ENCODE measurements at regions not wholly inside any gene's neighbourhood (a gene's known extent, or its start where the extent isn't known, plus 50 kb on each side); places are given as distances from the start of the nearest gene placed in this dataset.

- H3K4me3 ChIP-seq (ENCODE audit: low read depth, low read length): no peak overlapping the region
- ChIA-PET CTCF (no interaction called here), POLR2A (no interaction called here)
- DNase-seq (ENCODE audit: low read depth, low spot score): no peak
- no peak for TF ChIP-seq CTCF (IDR thresholded peaks at IDR 0.05; ENCODE audit: insufficient read depth, low read length, missing control alignments)
Observed at GRCh38 chr17:12507026-12507595, 158.6 kb upstream of the MYOCD start.

GRCh38 chr17:12509801-12510200 lies 155.9 kb upstream of the MYOCD start:
- POLR2A ChIA-PET: no interaction called here
- no peak for TF ChIP-seq CTCF (IDR thresholded peaks at IDR 0.05; ENCODE audit: insufficient read depth, low read length, missing control alignments)
- CTCF ChIA-PET: interaction anchor here (1.1 to 4.8 kb wide), 2 partner anchors 37 to 253 kb away, joined by 5 to 26 read pairs; no protein-coding TSS in a partner anchor
- H3K4me3 ChIP-seq (ENCODE audit: low read depth, low read length): no peak overlapping the region
- no peak for DNase-seq (ENCODE audit: low read depth, low spot score)

- no peak for TF ChIP-seq CTCF (IDR thresholded peaks at IDR 0.05; ENCODE audit: insufficient read depth, low read length, missing control alignments)
- no peak overlapping the region for H3K4me3 ChIP-seq (ENCODE audit: low read depth, low read length)
- CTCF ChIA-PET: interaction anchor here (0.6 to 4.8 kb wide), 5 partner anchors 14 to 253 kb away, joined by 3 to 26 read pairs (median 5); no protein-coding TSS in a partner anchor
- DNase-seq (ENCODE audit: low read depth, low spot score): no peak
- POLR2A ChIA-PET: interaction anchor here (1.2 kb wide), 1 partner anchor 39 kb away, joined by 6 read pairs; no protein-coding TSS in a partner anchor
Observed at GRCh38 chr17:12510535-12510934, 155.2 kb upstream of the MYOCD start.

- CTCF ChIA-PET: interaction anchor here (1.2 kb wide), 1 partner anchor 8 kb away, joined by 5 read pairs; no protein-coding TSS in a partner anchor
- TF ChIP-seq CTCF (IDR thresholded peaks at IDR 0.05; ENCODE audit: insufficient read depth, low read length, missing control alignments): no peak
- POLR2A ChIA-PET: no interaction called here
- DNase-seq (ENCODE audit: low read depth, low spot score): no peak
- no peak overlapping the region for H3K4me3 ChIP-seq (ENCODE audit: low read depth, low read length)
Observed at GRCh38 chr17:12512694-12513355, 152.9 kb upstream of the MYOCD start.

GRCh38 chr17:12514596-12514995 lies 151.1 kb upstream of the MYOCD start:
- no peak for TF ChIP-seq CTCF (IDR thresholded peaks at IDR 0.05; ENCODE audit: insufficient read depth, low read length, missing control alignments)
- no peak for DNase-seq (ENCODE audit: low read depth, low spot score)
- ChIA-PET POLR2A (no interaction called here), CTCF (interaction anchor here (1.6 kb wide), 1 partner anchor 31 kb away, joined by 9 read pairs; no protein-coding TSS in a partner anchor)
- no peak overlapping the region for H3K4me3 ChIP-seq (ENCODE audit: low read depth, low read length)

- CTCF ChIA-PET: interaction anchor here (0.8 to 2.1 kb wide), 3 partner anchors 26 to 263 kb away, joined by 3 to 12 read pairs (median 6); no protein-coding TSS in a partner anchor
- POLR2A ChIA-PET: no interaction called here
- H3K4me3 ChIP-seq (ENCODE audit: low read depth, low read length): no peak overlapping the region
- TF ChIP-seq CTCF (IDR thresholded peaks at IDR 0.05; ENCODE audit: insufficient read depth, low read length, missing control alignments): no peak
- DNase-seq (ENCODE audit: low read depth, low spot score): peak; percentile 79
Observed at GRCh38 chr17:12519956-12520594, 145.6 kb upstream of the MYOCD start.

Data from AG04449 (cell line).